ENCODE measurements at regions not wholly inside any gene's neighbourhood (a gene's known extent, or its start where the extent isn't known, plus 50 kb on each side); places are given as distances from the start of the nearest gene placed in this dataset.

DNA sequence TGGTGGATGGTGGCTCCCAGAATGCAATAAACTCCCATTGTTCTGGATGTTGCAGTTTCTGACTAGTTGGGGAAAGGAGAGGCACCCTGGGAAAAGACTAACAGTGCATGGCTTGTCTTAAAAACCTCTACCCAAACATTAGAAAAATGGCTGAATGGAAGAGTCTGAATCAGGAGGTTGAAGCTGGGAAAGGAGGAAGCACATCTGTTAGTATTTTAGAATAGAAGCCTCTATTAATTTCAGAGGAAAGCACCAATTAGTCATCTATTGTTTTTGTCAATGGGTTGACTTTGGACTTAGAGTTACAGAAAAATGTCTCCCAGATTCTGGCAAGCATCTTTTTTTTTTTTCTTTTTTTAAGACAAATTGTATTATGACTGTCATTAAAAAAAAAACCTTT is 56.1 kb upstream of the ELMO1 start:
- DNase-seq, result no peak
- in situ Hi-C loops (cut with HindIII; ENCODE audit: low pct_ligation_motif_present, low pct_unique_long_range_greater_than_20kb, low sequenced_read_pairs), result no loop called here

DNA sequence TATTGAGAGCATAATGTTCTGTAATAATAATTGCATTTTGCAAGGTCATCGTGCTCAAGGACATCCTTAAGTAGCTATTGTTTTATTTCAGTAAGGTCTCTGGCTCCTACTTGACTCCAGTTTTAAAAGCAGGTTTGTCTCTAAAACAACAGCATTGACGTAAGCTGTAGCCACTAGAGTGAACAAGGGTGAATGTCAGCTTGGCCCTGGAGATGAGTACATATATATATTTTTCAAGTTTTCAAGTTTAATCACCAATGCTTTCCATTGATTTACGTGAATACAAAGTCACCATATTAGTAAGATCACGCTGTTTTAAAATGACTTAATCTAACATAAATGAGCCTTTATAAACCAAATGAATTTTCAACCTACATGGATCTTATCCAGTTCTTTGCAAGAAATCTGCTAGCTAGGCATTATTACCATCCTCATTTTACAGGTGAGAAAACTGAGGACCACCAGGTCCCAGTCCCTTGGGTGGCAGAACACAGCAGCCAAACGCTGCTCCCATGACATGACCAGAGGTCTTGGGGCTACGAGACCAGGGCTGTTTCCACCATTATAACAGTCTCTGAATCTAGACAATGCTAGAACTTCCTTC is 57.2 kb upstream of the ELMO1 start:
- no peak for DNase-seq
- in situ Hi-C loops (cut with HindIII; ENCODE audit: low pct_ligation_motif_present, low pct_unique_long_range_greater_than_20kb, low sequenced_read_pairs), result no loop called here

DNA sequence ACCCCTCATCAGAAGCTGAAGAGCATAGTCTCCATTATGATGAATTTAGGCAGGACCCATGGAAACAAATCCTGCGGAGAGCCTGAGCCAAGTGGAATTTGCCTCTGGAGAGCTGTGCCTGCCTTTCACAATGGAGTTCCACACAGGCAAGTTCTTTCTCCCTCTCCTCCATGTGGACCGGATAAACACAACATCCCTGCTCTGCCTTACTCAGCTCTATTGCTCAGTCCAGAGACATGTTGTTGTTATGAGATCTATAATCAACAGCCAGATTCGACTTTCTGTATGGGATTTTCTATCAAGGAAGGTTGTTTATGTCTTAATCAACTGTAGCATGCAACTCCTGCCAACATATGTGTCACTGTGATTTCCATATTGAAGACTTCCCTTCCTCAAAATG is 59.5 kb upstream of the ELMO1 start:
- in situ Hi-C loops (cut with HindIII; ENCODE audit: low pct_ligation_motif_present, low pct_unique_long_range_greater_than_20kb, low sequenced_read_pairs), result no loop called here
- DNase-seq, result no peak

DNA sequence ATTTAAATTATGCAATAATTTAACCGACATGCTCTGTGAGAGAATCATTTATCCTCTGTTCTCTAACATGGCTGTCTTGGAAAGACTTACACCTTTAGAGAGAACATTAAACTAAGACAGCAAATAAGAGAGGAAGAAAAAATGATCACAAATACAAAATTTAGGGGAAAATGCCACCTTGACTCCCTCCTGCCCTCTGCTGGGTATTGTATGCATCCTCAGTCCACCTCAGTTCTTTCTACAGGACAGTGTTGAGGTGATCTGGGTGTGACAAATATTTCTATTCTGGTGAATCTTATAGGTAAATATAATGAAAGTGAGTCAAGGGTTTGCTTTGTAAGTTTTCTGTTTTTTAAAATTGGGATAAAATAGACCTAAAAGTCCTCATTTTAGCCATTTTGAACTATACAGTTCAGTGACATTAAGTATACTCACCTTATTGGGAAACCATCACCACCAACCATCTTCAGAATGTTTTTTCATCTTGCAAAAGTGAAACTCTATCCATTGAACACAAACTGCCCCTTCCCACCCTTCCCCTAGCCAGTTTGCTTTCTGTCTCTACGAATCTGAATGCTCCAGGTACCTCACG is 61.5 kb upstream of the ELMO1 start:
- in situ Hi-C loops (cut with HindIII; ENCODE audit: low pct_ligation_motif_present, low pct_unique_long_range_greater_than_20kb, low sequenced_read_pairs), result no loop called here
- peak; percentile 28 for DNase-seq

DNA sequence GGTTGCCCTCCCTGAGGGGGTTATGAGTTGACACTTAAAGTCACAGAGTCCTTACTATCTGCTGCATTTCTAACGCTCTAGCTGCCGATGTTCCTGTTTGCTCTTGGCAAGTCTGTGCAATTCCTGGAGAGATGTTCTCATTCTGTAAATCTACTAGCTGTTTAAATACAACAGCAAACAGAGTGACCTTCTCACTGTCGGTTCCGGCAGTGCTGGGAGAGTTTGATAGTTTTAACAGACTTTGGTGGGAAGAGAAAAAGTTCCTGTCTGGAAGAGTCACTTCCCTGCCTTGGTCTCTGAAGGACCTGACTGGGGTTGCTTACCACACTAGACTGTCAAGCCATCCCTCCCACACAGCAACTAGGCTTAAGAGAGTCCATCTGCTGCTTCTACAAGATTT is 63.3 kb upstream of the ELMO1 start:
- DNase-seq, result no peak
- in situ Hi-C loops (cut with HindIII; ENCODE audit: low pct_ligation_motif_present, low pct_unique_long_range_greater_than_20kb, low sequenced_read_pairs), result no loop called here

DNA sequence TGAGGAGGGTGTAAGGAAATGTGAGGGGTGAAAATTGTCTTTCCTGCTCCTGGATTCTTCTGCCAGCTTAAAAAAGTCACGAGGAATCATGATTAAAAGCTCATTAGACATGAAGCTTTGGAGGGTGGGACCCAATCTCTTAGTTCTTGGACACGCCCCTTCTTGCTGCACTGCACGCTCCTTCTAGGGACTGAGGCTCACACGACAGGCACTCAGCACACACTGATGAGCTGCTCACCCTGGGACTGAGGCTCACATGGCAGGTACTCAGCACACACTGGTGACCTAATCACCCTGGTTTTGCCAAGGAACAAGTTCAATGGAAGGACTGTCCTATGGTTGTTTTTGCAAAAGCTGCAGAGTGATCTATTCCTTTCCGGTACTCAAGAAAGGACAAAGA is 65.8 kb upstream of the ELMO1 start:
- DNase-seq, result no peak
- in situ Hi-C loops (cut with HindIII; ENCODE audit: low pct_ligation_motif_present, low pct_unique_long_range_greater_than_20kb, low sequenced_read_pairs), result no loop called here

DNA sequence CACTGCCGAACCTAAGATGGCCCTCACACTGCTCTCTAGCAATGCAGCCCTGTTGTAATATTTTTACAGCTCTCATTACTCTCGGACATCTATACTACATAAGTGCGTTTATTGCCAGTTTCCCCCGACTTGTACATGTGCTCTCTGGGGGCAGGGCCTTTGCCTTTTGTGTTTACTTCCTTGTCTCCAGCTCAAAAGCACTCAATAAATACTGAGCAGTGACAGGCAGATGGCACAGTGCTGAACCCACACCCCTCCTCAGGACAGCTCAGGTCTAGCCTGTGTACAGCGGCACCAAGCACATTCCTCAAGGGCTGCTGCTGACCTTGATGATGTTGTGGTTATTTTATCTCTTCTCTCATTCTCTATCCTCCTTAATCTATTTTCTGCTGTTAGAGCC is 68.0 kb upstream of the ELMO1 start:
- DNase-seq, result no peak
- in situ Hi-C loops (cut with HindIII; ENCODE audit: low pct_ligation_motif_present, low pct_unique_long_range_greater_than_20kb, low sequenced_read_pairs), result no loop called here

DNA sequence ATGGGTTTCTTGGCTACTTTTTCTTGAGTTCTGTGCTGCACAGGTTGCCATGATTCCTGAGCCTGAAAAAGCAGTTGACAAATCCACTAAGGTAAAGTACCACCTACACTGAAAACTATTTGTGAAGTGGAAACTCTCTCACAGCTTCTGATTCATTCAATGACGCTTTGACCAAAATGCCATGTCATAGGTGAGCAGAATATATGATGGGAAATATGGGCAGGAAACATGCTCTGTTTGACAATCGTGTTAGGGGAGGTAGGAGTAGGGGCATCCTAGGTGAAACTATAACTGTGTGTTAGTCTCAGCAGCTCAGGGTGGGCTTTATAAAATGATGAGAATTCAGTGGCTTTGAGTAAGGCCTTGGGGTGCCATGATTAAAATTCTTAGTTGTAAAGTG is 69.6 kb upstream of the ELMO1 start:
- in situ Hi-C loops (cut with HindIII; ENCODE audit: low pct_ligation_motif_present, low pct_unique_long_range_greater_than_20kb, low sequenced_read_pairs), result no loop called here
- DNase-seq, result no peak

DNA sequence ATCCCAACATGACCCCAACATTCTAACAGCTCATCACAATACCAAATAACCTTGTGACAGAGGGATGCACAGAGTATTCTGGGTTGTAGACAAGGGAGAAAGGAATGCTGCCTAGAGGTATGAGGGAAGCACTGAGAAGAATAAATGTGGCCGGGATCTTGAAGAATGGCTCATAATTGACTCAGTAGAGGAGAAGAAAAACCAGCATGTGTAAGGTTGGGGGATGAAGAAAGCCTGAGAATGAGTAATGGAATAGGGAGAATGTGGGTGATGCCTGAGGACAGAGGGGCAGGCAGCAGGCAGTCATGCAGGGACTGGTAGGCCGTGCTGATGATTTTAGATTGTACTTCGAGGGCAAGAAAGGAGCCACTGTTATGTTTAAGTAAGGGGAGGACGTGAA is 75.4 kb upstream of the ELMO1 start:
- DNase-seq, result no peak
- in situ Hi-C loops (cut with HindIII; ENCODE audit: low pct_ligation_motif_present, low pct_unique_long_range_greater_than_20kb, low sequenced_read_pairs), result no loop called here

DNA sequence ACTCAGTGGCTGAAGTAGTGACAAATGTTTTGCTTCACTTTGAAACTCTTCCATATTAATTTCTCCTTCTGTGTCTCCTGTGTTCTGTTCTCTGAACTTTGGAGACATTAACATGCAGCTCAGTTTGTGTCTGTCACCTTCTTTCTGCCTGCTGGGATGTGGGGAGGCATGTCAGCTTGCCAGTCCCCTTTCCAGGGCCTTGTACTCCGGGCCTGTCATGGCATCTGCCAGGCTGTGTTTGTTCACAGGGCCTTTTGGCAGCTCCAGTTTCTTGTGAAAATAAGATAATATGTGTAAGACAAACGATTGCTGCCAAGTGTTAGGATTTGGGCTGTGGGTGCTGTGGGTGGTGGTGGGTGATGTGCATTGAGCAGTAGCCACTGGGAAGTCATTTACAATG is 76.1 kb upstream of the ELMO1 start:
- no peak for DNase-seq
- in situ Hi-C loops (cut with HindIII; ENCODE audit: low pct_ligation_motif_present, low pct_unique_long_range_greater_than_20kb, low sequenced_read_pairs), result no loop called here

DNA sequence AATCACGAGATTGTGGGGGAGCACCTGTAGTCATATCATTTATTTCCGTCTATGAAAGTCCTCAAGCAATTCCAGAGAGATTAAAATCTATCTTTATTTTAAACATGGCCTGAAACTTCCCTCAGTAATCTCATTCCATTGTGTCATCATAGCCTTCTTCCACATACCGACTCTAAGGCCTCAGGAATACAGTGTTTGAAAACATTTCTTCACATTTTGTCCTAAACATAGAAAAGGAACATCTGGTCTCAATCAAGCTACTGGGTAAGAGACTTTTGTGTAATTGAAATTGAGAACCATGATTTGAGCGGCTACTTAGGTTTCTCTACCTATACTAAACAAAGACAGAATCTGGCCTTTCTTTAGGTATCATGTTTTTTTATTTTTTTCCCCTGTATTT is 78.0 kb upstream of the ELMO1 start:
- no peak for DNase-seq
- in situ Hi-C loops (cut with HindIII; ENCODE audit: low pct_ligation_motif_present, low pct_unique_long_range_greater_than_20kb, low sequenced_read_pairs), result no loop called here

DNA sequence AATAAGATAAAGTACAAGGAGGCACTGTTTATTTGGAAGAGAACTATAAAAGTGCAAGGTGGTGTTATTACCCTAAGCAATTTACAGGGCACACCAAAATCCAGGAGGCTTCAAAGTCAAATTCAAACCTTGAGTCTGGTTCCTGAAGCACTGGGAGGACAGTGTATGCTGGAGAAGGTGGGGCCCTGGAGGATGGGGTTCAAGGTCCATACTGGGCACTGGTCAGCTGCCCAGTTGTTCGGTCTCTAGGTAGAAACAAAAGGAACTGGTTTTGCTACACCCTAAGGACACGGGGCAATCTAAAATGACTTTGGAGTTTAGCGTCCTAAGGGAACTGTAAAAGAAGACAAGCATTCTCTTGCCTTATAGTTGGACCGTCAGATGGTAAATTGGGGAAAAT is 78.4 kb upstream of the ELMO1 start:
- DNase-seq, result no peak
- in situ Hi-C loops (cut with HindIII; ENCODE audit: low pct_ligation_motif_present, low pct_unique_long_range_greater_than_20kb, low sequenced_read_pairs), result no loop called here

DNA sequence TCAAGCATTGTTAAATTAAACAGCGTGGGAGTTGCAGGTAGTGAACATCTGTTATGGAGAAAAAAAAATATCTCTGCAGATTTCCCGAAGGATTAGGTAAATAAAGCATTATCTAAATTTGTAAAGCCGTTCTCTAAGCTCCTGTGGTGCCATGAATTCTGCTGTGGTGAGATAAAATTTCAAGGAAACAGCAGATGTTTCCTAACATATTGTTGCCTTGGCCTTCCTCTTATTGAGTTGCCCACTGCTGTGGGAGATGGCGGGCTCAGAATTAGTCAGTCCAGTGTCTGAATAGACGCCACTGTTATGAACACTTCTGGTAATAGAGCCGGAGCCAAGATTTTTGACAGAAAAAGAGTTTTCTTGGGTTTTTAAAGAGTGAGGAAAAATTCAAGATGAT is 82.6 kb upstream of the ELMO1 start:
- no peak for DNase-seq
- in situ Hi-C loops (cut with HindIII; ENCODE audit: low pct_ligation_motif_present, low pct_unique_long_range_greater_than_20kb, low sequenced_read_pairs), result no loop called here

DNA sequence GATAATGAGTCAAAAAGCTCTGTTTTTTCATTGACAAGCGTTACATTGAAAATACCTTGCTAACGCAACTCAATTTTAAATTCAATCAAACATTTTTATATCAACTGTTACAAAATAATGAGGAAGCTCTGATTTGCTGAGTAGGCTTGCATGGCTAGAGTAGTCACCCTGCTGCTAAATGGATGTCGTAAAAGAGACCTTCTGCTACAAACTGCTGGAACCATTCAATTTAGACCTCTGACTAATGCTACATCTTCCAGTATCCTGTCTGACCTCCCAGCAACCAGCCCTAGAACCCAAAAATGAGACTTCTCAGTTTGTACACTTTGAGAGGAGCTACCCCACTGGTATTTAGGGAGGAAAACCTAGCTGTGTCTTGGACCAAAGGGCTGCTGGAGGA is 84.0 kb upstream of the ELMO1 start:
- in situ Hi-C loops (cut with HindIII; ENCODE audit: low pct_ligation_motif_present, low pct_unique_long_range_greater_than_20kb, low sequenced_read_pairs), result no loop called here
- no peak for DNase-seq

DNA sequence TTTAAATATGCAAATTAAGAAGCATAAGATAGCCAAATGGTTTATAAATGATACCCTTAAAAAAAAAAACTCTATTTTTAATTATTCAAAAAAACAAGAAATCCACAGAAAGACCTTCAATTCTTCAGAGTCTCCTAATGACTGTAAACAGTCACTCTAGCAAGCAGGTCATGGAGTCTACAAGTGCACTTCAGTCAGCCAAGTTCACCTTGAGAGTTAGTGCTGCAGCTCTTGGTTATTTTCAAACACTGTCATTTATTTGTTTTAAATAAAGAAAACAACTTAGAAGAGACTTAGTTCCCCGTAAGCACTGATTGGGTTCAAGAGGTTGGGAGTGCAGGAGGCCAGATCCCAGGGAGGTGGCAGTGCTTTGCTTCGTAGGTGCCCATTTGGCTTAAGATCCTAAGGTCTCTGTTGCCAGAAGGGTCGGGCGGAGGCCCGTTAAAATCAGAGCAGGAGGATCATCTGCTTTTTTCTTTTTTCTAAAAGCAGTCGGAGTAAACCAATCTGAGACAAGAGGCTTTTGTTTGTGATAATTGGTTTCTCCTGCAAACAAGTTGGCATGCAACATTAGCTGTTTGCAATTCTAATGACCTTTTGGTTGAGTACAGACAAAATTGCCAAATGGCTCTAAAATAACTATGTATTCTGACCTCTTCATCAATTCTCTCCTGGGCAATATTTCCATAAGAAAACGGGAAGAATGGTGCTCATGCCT is 86.4 kb upstream of the ELMO1 start:
- in situ Hi-C loops (cut with HindIII; ENCODE audit: low pct_ligation_motif_present, low pct_unique_long_range_greater_than_20kb, low sequenced_read_pairs), result no loop called here
- no peak for DNase-seq

DNA sequence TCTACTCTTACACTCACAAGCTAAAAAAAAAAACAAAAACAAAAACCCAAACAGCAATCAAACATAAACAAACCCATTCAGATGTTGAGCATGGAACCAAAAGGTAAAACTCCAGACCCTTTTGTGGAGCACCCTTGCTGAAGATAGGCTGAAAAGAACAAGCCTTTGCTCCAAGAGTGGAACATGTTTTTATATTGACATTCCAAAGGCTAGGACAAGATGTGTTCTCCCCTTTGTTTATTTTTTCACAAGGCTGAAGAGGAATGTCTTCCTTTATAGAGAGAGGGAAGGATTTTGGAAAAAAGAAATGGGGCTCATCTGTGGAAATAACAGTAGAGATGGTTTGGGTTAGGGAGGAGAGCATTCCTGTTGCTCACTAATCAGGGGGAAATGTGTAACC is 87.2 kb upstream of the ELMO1 start:
- DNase-seq, result no peak
- in situ Hi-C loops (cut with HindIII; ENCODE audit: low pct_ligation_motif_present, low pct_unique_long_range_greater_than_20kb, low sequenced_read_pairs), result no loop called here

DNA sequence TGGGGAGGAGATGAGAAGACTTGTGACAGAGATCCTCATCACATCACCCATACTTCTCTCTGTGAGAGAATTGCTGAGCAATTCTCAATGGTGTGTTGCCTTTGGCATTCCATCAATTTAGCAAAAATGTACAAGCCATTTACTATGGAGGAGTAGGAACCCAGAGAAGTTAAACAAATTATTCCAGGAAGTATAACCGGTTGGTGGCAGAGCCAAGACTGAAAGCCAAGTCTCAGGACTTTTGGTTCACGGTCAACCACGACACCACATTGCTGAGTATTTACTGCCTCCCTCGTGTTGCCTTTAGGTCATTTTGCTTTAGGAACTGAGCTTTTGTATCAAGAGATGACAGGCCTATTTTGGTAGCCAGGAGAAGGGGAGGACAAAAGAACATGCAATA is 88.0 kb upstream of the ELMO1 start:
- in situ Hi-C loops (cut with HindIII; ENCODE audit: low pct_ligation_motif_present, low pct_unique_long_range_greater_than_20kb, low sequenced_read_pairs), result no loop called here
- DNase-seq, result no peak

DNA sequence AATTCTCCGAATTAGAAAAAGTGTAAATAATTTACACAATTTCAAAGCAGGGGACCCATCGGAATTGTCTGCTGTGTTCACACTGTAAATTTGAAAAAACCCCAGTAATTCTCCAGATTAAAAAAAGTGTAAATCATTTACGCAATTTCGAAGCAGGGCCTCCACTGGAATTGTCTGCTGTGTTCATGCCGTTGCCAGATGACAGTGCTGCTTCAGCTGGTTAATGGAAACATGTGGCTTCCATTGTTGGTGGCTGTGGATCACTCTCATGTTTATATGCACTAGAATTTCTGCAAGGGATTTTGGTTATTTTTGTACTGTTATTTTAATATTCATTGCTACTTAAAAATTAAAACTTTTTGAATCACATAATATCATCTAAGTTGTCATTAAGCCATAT is 88.8 kb upstream of the ELMO1 start:
- in situ Hi-C loops (cut with HindIII; ENCODE audit: low pct_ligation_motif_present, low pct_unique_long_range_greater_than_20kb, low sequenced_read_pairs), result no loop called here

DNA sequence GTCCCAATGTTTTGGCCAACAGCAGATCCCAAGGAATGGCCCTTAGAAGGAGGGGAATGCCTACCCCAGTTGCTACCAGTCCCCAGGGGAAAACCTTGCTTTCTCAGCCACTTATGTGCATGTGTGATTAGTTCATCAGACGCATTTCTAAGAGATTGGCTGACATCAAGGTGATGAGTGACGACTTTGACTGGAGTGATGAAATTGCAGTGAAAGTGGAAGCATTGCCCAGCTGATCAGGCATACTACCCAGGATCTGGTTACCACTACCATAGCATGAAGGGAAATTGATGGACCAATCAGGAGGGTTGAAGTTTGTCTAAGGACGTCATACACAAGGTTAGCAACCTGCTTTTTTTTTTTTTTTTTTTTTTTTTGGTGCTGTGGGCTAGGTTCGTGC is 90.3 kb upstream of the ELMO1 start:
- in situ Hi-C loops (cut with HindIII; ENCODE audit: low pct_ligation_motif_present, low pct_unique_long_range_greater_than_20kb, low sequenced_read_pairs), result no loop called here
- no peak for DNase-seq

More for the DNA sequence above, 88.8 kb upstream of the ELMO1 start:
- DNase-seq, result no peak

DNA sequence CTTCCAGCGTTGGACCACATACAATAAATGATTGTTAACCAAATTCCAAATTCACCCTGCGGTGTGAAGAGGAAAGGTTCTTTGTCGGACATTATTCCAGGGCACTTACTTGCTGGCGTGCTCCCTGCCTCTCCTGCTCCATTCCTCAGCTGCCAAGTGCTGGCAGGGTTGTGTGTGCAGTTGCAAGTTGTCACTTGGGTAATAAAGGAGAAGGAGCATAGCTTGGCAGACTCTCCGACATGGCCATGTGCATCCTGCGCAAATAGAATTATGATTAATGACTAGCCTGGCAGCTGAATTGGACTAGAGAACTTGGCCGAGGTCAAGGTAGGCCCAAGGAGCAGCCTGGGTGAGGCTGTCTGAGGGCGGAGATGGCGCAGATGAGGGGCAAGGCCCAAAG is 92.3 kb upstream of the ELMO1 start:
- in situ Hi-C loops (cut with HindIII; ENCODE audit: low pct_ligation_motif_present, low pct_unique_long_range_greater_than_20kb, low sequenced_read_pairs), result no loop called here
- no peak for DNase-seq

All from ACHN (cell line).